NCI-H510A treated with DMSO at 0.1 percent for 48 hours (cell line): ENCODE measurements at regions not wholly inside any gene's neighbourhood (a gene's known extent, or its start where the extent isn't known, plus 50 kb on each side); places are given as distances from the start of the nearest gene placed in this dataset.

Source experiments
- DNase-seq: peaks from one replicate; lab custom pipeline; 2025; lab: John Stamatoyannopoulos, UW

DNA sequence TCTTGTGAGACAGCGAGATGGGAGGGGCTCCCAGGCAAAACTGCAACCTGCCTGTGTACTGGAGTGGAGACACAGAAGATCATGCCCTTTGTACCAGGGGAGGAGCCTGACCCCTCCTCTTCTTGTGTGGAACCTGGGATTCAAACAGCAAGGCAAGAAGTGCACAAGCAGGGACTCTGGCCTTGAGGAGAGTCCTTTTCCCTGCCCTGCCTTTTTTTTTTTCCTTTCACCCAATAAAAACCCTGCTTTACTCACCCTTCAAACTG is 251.8 kb upstream of the OPRM1 start:
- DNase-seq = no peak

GRCh38 chr6:153781306-153781705 is 257.7 kb upstream of the OPRM1 start:
- no peak for DNase-seq

- no peak for DNase-seq
Observed at GRCh38 chr6:153780011-153780410, 259.0 kb upstream of the OPRM1 start.

- no peak for DNase-seq
Observed at GRCh38 chr6:153778216-153778615, 260.8 kb upstream of the OPRM1 start.

DNA sequence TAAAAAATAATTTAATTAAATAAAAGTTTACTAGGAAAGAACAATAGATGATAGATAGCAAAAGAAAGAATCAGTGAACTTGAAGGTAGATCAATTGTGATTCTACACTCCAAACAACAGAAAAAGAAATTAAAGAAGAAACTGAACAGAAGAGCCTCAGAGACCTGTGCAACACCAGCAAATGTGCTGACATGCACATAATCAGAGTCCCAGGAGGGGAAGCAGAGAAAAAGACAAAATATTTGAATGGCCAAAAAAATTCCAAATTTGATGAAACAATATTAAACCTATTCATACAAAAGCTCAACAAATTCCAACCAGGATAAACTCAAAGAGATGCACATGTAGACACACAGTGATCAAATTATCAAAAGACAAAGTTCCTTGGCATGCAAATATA is 267.5 kb upstream of the OPRM1 start:
- no peak for DNase-seq

DNA sequence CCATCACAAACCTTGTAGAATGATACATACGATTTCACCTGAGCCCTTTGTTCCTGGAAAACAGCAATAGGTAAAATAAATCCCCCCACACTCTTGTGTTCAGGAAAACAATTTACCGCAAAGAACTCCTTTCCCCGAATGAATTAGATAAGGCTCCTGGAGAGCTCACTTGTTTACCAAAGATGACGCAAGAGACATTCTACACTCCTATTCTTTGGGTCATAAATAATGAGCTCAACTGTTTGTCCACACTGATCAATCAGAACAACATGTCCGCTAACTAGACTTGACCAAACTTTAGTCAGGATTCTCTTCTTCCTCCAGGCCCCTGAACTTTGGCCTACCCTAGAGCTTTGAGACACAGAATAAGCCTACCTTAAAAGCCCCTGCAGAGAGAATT is 271.9 kb upstream of the OPRM1 start:
- DNase-seq = no peak

DNA sequence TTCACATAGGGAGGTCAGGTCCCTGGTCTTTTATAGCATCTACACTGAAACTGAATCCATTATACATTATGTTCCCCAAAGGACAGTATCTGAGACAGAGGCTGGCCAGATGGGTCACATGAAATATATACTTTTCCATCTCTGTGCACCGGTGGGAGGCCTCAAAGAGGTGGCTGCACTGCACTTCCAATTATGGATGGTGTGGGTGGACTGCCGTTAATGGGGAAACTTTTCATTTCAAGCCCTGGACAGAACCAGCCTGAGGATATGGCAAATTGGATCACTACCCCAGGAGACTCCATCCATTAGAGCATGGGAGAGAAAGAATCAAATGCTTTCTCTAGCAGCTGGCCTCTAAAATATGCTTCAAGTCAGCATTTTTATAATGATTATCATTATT is 280.5 kb upstream of the OPRM1 start:
- no peak for DNase-seq

DNA sequence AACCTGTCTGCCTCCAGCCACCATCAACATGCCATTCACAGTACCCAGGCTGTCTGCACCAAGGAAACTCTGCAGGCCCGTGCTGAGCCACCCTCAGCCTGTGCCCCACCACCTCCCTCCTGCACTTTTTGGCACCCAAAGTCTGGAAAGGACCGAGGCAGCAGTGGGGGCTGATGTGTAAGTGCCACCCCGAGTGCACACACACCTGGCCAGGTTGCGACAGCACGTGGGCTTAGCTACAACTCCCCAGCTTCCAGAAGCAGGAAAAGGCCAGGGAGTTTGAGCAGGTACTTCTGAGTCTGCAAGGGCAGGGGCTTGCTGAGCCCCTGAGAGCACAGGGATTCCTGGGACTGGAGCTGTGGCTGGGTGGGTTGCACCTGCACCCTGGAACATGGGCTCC is 303.3 kb upstream of the OPRM1 start:
- DNase-seq = no peak

GRCh38 chr6:153729189-153729588 is 309.9 kb upstream of the OPRM1 start:
- no peak for DNase-seq

GRCh38 chr6:153727885-153728284 is 311.2 kb upstream of the OPRM1 start:
- no peak for DNase-seq

- no peak for DNase-seq
Observed at GRCh38 chr6:153725456-153725855, 313.6 kb upstream of the OPRM1 start.

GRCh38 chr6:153720732-153721131 is 318.3 kb upstream of the OPRM1 start:
- no peak for DNase-seq

DNA sequence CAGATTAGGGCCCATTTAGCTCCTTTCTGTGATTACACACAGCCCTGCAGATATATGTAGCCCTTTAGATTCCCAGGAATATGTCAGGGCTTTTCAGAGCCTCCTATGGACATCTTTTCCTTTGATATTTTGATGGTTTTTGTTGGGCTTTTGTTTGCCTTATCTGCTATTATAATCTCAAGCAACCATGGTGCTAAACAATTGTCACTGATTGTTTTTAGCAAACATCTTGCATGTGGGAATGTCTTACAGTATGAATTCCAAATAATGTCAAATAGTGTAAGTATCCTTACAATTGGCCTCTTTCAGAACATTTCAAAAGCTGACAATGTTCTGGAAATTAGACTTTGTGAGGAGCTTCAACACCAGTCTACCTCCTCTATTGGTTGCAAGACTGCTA is 333.6 kb upstream of the OPRM1 start:
- no peak for DNase-seq

GRCh38 chr6:153702671-153703070 is 336.4 kb upstream of the OPRM1 start:
- no peak for DNase-seq

GRCh38 chr6:153698637-153699036 is 340.4 kb upstream of the OPRM1 start:
- no peak for DNase-seq

DNA sequence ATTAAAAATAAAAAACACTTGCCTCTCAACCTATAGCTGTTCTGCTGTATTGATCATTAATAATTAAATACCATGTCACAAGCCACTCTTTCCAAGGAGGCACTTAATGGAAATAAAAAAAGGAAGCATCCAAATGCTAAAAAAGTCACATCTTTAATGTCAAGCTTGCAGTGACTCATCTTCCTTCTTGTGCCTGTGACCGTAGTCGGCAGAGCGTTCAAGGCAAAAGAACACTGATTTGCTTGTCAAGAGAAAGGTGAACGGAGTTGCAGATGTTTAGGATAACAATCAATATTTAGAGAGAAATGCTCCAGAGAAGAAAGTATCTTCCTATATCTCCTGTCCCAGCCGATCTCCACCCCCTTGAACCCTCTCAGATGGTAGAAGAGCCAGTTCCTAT is 341.0 kb upstream of the OPRM1 start:
- DNase-seq = no peak

DNA sequence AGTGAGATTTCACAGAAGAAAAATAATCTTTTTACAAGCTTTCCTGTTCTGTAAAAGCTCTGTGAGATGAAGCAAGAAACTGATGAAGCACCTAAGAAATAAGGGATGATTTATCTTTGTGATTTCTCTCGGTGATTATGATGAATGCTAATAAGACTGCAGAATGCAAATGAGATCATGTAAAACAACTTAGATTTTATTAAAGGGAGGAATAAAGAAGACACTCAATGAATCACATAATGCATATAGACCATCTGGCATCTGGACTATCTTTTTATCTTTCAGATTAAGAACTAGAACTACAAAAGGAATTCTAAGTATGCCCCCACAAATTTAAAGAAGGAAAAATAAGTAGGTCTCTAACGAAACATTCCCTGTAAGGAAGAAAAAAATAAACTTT is 361.5 kb upstream of the OPRM1 start:
- no peak for DNase-seq

DNA sequence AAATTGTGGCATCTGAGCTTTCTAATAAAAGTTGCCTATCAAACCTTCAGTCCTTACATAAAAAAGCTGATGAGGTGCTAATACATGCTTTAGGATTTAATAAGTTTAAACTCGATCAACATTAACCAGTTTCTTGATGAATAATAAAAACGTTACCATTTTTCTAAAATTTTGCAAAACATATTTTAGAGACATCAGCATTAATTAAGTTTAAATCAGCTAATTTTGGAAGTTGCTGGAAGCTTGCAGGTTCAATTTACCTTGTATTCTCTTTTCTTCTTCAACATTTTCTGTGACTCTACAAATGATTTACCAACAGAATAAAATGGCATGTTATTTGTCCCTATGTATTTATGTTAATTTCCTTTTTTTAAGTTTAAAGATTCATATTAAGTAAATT is 365.3 kb upstream of the OPRM1 start:
- DNase-seq = no peak

- DNase-seq = no peak
Observed at GRCh38 chr6:153673225-153673624, 365.8 kb upstream of the OPRM1 start.

GRCh38 chr6:153670403-153671026 is 368.5 kb upstream of the OPRM1 start:
- DNase-seq = no peak

DNA sequence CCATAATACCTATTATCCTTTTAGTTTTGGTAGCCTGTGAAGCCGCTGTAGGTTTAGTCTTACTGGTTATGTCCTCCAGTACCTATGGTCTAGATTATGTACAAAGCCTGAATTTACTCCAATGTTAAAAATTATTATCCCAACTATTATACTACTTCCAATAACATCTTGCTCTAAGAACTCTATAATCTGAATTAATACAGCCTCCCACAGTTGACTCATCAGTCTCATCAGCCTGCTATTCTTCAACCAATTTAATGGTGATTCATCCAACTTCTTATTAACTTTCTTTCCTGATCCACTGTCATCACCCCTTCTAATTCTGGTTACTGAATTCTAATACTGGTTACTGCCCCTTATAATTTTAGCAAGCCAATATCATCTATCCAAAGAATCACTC is 370.3 kb upstream of the OPRM1 start:
- no peak for DNase-seq

DNA sequence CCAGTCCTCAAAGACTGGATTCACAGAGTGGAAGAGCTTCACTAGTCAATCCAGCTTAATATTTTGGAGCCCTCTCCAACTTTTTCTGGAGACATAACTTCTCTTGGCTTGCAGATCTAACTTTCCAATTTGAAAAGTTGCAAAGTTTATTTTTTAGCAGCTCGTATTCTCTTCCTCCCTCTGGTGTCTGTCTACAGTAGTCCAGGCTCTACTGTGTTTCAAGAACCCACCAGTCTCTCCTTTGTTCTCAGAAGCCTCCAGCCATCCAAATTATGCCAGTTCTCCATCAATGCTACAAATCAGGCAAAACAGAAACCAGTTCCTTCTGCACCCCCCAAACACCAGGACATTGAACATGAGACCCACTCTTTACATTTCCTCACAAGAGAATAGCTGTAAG is 376.1 kb upstream of the OPRM1 start:
- DNase-seq = no peak

- no peak for DNase-seq
Observed at GRCh38 chr6:153645326-153645725, 393.7 kb upstream of the OPRM1 start.

DNA sequence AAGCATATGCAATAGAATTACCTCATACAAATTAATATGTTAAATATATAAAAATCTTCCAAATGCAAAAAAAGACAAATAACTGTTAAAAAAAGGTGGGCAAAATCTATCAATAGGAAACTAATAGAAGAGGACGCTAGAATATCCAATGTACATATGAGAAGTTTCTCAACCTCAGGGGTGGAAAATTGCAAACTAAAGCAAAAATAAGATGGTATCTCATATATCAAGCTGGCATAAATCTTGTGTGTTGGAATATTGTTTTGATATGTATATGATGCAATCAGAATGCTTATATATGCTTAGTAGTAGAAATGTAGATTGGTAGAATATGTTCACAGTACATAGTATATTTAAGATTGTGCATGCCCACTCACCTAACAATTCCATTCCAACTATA is 395.0 kb upstream of the OPRM1 start:
- no peak for DNase-seq

- DNase-seq = no peak
Observed at GRCh38 chr6:153634416-153634815, 404.6 kb upstream of the OPRM1 start.
